Karpas-422 (cell line): ENCODE measurements at regions not wholly inside any gene's neighbourhood (a gene's known extent, or its start where the extent isn't known, plus 50 kb on each side); places are given as distances from the start of the nearest gene placed in this dataset.

Experiments used
- DNase-seq: peaks from one replicate; pipeline ENCODE4 v3.0.0-alpha.2; 2015
- H2AFZ ChIP-seq: fragments of 200-600 bp; sonication (generic); 2 replicates; pipeline ENCODE4 v1.6.1; 2014; ENCODE audit warnings: antibody characterized with exemption, low read length, mixed read lengths
- H3K27ac ChIP-seq: fragments of 200-600 bp; sonication (generic); 2 replicates; pipeline ENCODE4 v1.5.1; 2014; ENCODE audit warnings: mild to moderate bottlenecking, low read length, moderate library complexity
- H3K27me3 ChIP-seq: fragments of 200-600 bp; sonication (generic); 2 replicates; pipeline ENCODE4 v1.6.1; 2014; ENCODE audit warnings: low read length, mixed read lengths
- H3K36me3 ChIP-seq: fragments of 200-600 bp; sonication (generic); 2 replicates; pipeline ENCODE4 v1.6.1; 2014; ENCODE audit warnings: low read length, mixed read lengths; ENCODE audit not compliant: insufficient read depth
- H3K4me1 ChIP-seq: fragments of 200-600 bp; sonication (generic); 2 replicates; pipeline ENCODE4 v1.6.1; 2014; ENCODE audit warnings: mild to moderate bottlenecking, low read length, mixed read lengths
- H3K4me2 ChIP-seq: fragments of 200-600 bp; sonication (generic); 2 replicates; pipeline ENCODE4 v1.6.1; 2014; ENCODE audit warnings: low read length, low read depth, mild to moderate bottlenecking; ENCODE audit not compliant: poor library complexity, severe bottlenecking
- H3K4me3 ChIP-seq: fragments of 200-600 bp; sonication (generic); 2 replicates; pipeline ENCODE4 v1.5.1; 2014; ENCODE audit warnings: mild to moderate bottlenecking, antibody characterized with exemption, low read length, mixed read lengths
- H3K79me2 ChIP-seq: fragments of 200-600 bp; sonication (generic); 2 replicates; pipeline ENCODE4 v1.6.1; 2014; ENCODE audit warnings: mild to moderate bottlenecking, low read length, mixed read lengths
- H3K9ac ChIP-seq: fragments of 200-600 bp; sonication (generic); 2 replicates; pipeline ENCODE4 v1.6.0; 2014; ENCODE audit warnings: low read length
- H3K9me2 ChIP-seq: fragments of 200-600 bp; sonication (generic), shearing (Covaris generic); replicated peaks from 2 replicates; pipeline ENCODE4 v1.6.0; 2014; ENCODE audit warnings: mild to moderate bottlenecking, low read length, moderate library complexity; ENCODE audit not compliant: insufficient read depth
- H3K9me3 ChIP-seq: fragments of 300-700, 200-600 bp; sonication (generic); 2 replicates; pipeline ENCODE4 v1.6.1; 2014; ENCODE audit warnings: low read length, mixed read lengths
- H4K20me1 ChIP-seq: fragments of 200-600 bp; sonication (generic); 2 replicates; pipeline ENCODE4 v1.6.1; 2014; ENCODE audit warnings: mild to moderate bottlenecking, antibody characterized with exemption, low read length, low read depth; ENCODE audit not compliant: insufficient read depth

GRCh38 chr3:22724420-22724819, 478.7 kb upstream of the UBE2E2 start:
- Histone ChIP-seq H2AFZ (no peak overlapping the region), H3K79me2 (no peaks in the 10 kb centered on the region), H3K27ac (no peak overlapping the region), H3K4me3 (no peak overlapping the region), H3K9ac (no peak overlapping the region), H4K20me1 (no peaks in the 10 kb centered on the region), H3K9me2 (no peaks in the 10 kb centered on the region), H3K4me1 (no peaks in the 10 kb centered on the region), H3K27me3 (no peaks in the 10 kb centered on the region), H3K36me3 (no peaks in the 10 kb centered on the region), H3K9me3 (peaks cover 5% of the 10 kb centered on the region), H3K4me2 (no peak overlapping the region)
- no peak for DNase-seq

GRCh38 chr3:22728406-22728805, 474.7 kb upstream of the UBE2E2 start:
- no peaks in the 10 kb centered on the region for H3K36me3 ChIP-seq
- no peaks in the 10 kb centered on the region for H3K27me3 ChIP-seq
- H3K4me1 ChIP-seq = no peaks in the 10 kb centered on the region
- no peaks in the 10 kb centered on the region for H3K79me2 ChIP-seq
- H3K9me2 ChIP-seq = no peaks in the 10 kb centered on the region
- no peak overlapping the region for H2AFZ ChIP-seq
- no peaks in the 10 kb centered on the region for H4K20me1 ChIP-seq
- H3K9ac ChIP-seq = no peak overlapping the region
- DNase-seq = no peak
- H3K4me2 ChIP-seq = no peak overlapping the region
- no peak overlapping the region for H3K27ac ChIP-seq
- peaks cover 14% of the 10 kb centered on the region for H3K9me3 ChIP-seq
- no peak overlapping the region for H3K4me3 ChIP-seq

- Histone ChIP-seq H2AFZ (no peak overlapping the region), H3K27ac (no peak overlapping the region), H3K9me3 (peaks cover 14% of the 10 kb centered on the region), H3K4me3 (no peak overlapping the region), H3K4me1 (no peaks in the 10 kb centered on the region), H3K36me3 (no peaks in the 10 kb centered on the region), H3K79me2 (no peaks in the 10 kb centered on the region), H4K20me1 (no peaks in the 10 kb centered on the region), H3K4me2 (no peak overlapping the region), H3K9me2 (no peaks in the 10 kb centered on the region), H3K9ac (no peak overlapping the region), H3K27me3 (no peaks in the 10 kb centered on the region)
- DNase-seq = no peak
These were observed 473.9 kb upstream of the UBE2E2 start for GRCh38 chr3:22729212-22729611.

GRCh38 chr3:22729981-22730380, 473.1 kb upstream of the UBE2E2 start:
- H3K9me3 ChIP-seq = peaks cover 14% of the 10 kb centered on the region
- H3K4me2 ChIP-seq = no peak overlapping the region
- H3K27ac ChIP-seq = no peak overlapping the region
- H3K79me2 ChIP-seq = no peaks in the 10 kb centered on the region
- no peaks in the 10 kb centered on the region for H3K4me1 ChIP-seq
- no peak overlapping the region for H3K9ac ChIP-seq
- H2AFZ ChIP-seq = no peak overlapping the region
- no peaks in the 10 kb centered on the region for H3K9me2 ChIP-seq
- H3K4me3 ChIP-seq = no peak overlapping the region
- H4K20me1 ChIP-seq = no peaks in the 10 kb centered on the region
- H3K36me3 ChIP-seq = no peaks in the 10 kb centered on the region
- no peak for DNase-seq
- H3K27me3 ChIP-seq = no peaks in the 10 kb centered on the region

- no peak overlapping the region for H3K27ac ChIP-seq
- H3K36me3 ChIP-seq = no peaks in the 10 kb centered on the region
- no peak overlapping the region for H3K4me2 ChIP-seq
- H3K79me2 ChIP-seq = no peaks in the 10 kb centered on the region
- no peak for DNase-seq
- peaks cover 13% of the 10 kb centered on the region for H3K9me3 ChIP-seq
- no peak overlapping the region for H3K9ac ChIP-seq
- H3K4me3 ChIP-seq = no peak overlapping the region
- H3K4me1 ChIP-seq = no peaks in the 10 kb centered on the region
- H2AFZ ChIP-seq = no peak overlapping the region
- H4K20me1 ChIP-seq = no peaks in the 10 kb centered on the region
- no peaks in the 10 kb centered on the region for H3K27me3 ChIP-seq
- H3K9me2 ChIP-seq = no peaks in the 10 kb centered on the region
These were observed 472.4 kb upstream of the UBE2E2 start for GRCh38 chr3:22730701-22731100.

GRCh38 chr3:22731901-22732300, 471.2 kb upstream of the UBE2E2 start:
- H3K79me2 ChIP-seq = no peaks in the 10 kb centered on the region
- no peaks in the 10 kb centered on the region for H4K20me1 ChIP-seq
- no peaks in the 10 kb centered on the region for H3K9me2 ChIP-seq
- H3K36me3 ChIP-seq = no peaks in the 10 kb centered on the region
- no peak overlapping the region for H3K4me3 ChIP-seq
- H3K27me3 ChIP-seq = no peaks in the 10 kb centered on the region
- H2AFZ ChIP-seq = no peak overlapping the region
- no peaks in the 10 kb centered on the region for H3K4me1 ChIP-seq
- peaks cover 10% of the 10 kb centered on the region; the same call in 1 of the 2 replicates for H3K9me3 ChIP-seq
- H3K4me2 ChIP-seq = no peak overlapping the region
- no peak for DNase-seq
- no peak overlapping the region for H3K27ac ChIP-seq
- no peak overlapping the region for H3K9ac ChIP-seq

- no peaks in the 10 kb centered on the region for H3K36me3 ChIP-seq
- no peaks in the 10 kb centered on the region for H4K20me1 ChIP-seq
- no peak overlapping the region for H3K27ac ChIP-seq
- H3K9me3 ChIP-seq = peaks cover 10% of the 10 kb centered on the region; the same call in 1 of the 2 replicates
- no peak overlapping the region for H2AFZ ChIP-seq
- H3K27me3 ChIP-seq = no peaks in the 10 kb centered on the region
- no peak overlapping the region for H3K9ac ChIP-seq
- no peak for DNase-seq
- no peaks in the 10 kb centered on the region for H3K4me1 ChIP-seq
- H3K4me3 ChIP-seq = no peak overlapping the region
- H3K79me2 ChIP-seq = no peaks in the 10 kb centered on the region
- no peak overlapping the region for H3K4me2 ChIP-seq
- H3K9me2 ChIP-seq = no peaks in the 10 kb centered on the region
These were observed 470.5 kb upstream of the UBE2E2 start for GRCh38 chr3:22732641-22733040.

GRCh38 chr3:22734207-22734606, 468.9 kb upstream of the UBE2E2 start:
- H3K4me3 ChIP-seq = no peak overlapping the region
- H4K20me1 ChIP-seq = no peaks in the 10 kb centered on the region
- H3K4me2 ChIP-seq = no peak overlapping the region
- H2AFZ ChIP-seq = no peak overlapping the region
- no peak overlapping the region for H3K9ac ChIP-seq
- no peaks in the 10 kb centered on the region for H3K27me3 ChIP-seq
- no peaks in the 10 kb centered on the region for H3K36me3 ChIP-seq
- no peak overlapping the region for H3K27ac ChIP-seq
- H3K9me3 ChIP-seq = peaks cover 10% of the 10 kb centered on the region; the same call in 1 of the 2 replicates
- H3K4me1 ChIP-seq = no peaks in the 10 kb centered on the region
- no peak for DNase-seq
- no peaks in the 10 kb centered on the region for H3K79me2 ChIP-seq
- H3K9me2 ChIP-seq = no peaks in the 10 kb centered on the region

- H3K27me3 ChIP-seq = no peaks in the 10 kb centered on the region
- no peaks in the 10 kb centered on the region for H3K4me1 ChIP-seq
- H3K4me3 ChIP-seq = no peak overlapping the region
- no peak overlapping the region for H3K4me2 ChIP-seq
- peaks cover 10% of the 10 kb centered on the region; the same call in 1 of the 2 replicates for H3K9me3 ChIP-seq
- H4K20me1 ChIP-seq = no peaks in the 10 kb centered on the region
- H3K79me2 ChIP-seq = no peaks in the 10 kb centered on the region
- H3K27ac ChIP-seq = no peak overlapping the region
- H3K36me3 ChIP-seq = no peaks in the 10 kb centered on the region
- no peak for DNase-seq
- no peak overlapping the region for H2AFZ ChIP-seq
- H3K9ac ChIP-seq = no peak overlapping the region
- H3K9me2 ChIP-seq = no peaks in the 10 kb centered on the region
These were observed 468.4 kb upstream of the UBE2E2 start for GRCh38 chr3:22734756-22735155.
